ENCODE measurements at regions not wholly inside any gene's neighbourhood (a gene's known extent, or its start where the extent isn't known, plus 50 kb on each side); places are given as distances from the start of the nearest gene placed in this dataset.

DNA sequence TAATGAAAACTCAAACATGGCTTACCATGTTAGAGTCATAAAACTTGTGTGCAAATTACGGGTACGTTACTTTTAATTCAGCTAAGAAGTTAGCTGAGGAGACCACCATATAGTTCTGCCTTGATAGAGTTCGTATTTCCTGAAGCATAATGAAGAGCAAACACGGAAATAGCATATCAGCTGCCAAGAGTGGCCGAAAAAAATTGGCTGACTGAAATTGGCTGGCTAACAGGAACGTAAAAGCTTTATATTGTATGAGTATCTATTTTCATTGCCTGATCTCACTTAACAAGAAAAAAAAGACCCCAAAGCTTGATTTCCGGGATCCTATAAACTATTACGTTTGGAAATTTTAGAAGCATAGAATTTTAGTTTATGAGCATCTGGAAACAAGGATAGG, 1222.9 kb downstream of the ZPLD1 start:
- Histone ChIP-seq H3K9ac (ENCODE audit: insufficient read length, low read depth) (no peak overlapping the region), H3K27me3 (ENCODE audit: insufficient read depth, insufficient read length) (no peaks in the 10 kb centered on the region), H3K4me3 (ENCODE audit: insufficient read length, low read depth) (no peak overlapping the region), H3K4me1 (ENCODE audit: insufficient read depth, insufficient read length) (no peaks in the 10 kb centered on the region), H3K9me3 (ENCODE audit: insufficient read depth, low read length) (no peaks in the 10 kb centered on the region), H3K36me3 (ENCODE audit: insufficient read depth, insufficient read length, low read length) (no peaks in the 10 kb centered on the region)
- no peak for DNase-seq (ENCODE audit: low read depth, low spot score)
- TF ChIP-seq SUZ12 (IDR thresholded peaks at IDR 0.05; ENCODE audit: extremely low read depth, insufficient read depth, insufficient read length) (no peak), ZNF274 (IDR thresholded peaks at IDR 0.05; ENCODE audit: low read depth, low read length) (no peak), YY1 (IDR thresholded peaks at IDR 0.05; ENCODE audit: insufficient read depth, insufficient read length) (no peak)

DNA sequence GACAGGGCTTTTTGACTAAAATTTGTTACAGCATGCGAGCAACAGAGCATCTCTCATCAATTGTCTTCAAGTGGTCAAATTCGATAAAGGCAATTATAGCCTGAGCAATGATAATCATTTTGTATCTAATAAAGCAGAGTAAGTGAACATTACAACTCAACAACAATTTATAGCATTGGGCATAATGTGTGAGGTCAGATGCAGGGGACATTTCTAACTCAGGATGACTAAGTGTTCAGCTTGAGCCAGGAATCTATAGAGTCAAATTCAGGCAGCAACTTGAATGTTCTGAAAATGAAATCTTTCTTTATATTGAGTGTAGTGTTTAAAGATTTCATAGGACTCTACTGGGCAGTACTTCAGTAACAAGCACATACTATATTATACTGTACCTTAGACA, 1226.0 kb downstream of the ZPLD1 start:
- no peak for DNase-seq (ENCODE audit: low read depth, low spot score)
- no peak overlapping the region for H3K4me3 ChIP-seq (ENCODE audit: insufficient read length, low read depth)
- no peaks in the 10 kb centered on the region for H3K9me3 ChIP-seq (ENCODE audit: insufficient read depth, low read length)
- TF ChIP-seq SUZ12 (IDR thresholded peaks at IDR 0.05; ENCODE audit: extremely low read depth, insufficient read depth, insufficient read length) (no peak), ZNF274 (IDR thresholded peaks at IDR 0.05; ENCODE audit: low read depth, low read length) (no peak)
- H3K27me3 ChIP-seq (ENCODE audit: insufficient read depth, insufficient read length) = no peaks in the 10 kb centered on the region
- no peaks in the 10 kb centered on the region for H3K4me1 ChIP-seq (ENCODE audit: insufficient read depth, insufficient read length)
- H3K9ac ChIP-seq (ENCODE audit: insufficient read length, low read depth) = no peak overlapping the region
- no peaks in the 10 kb centered on the region for H3K36me3 ChIP-seq (ENCODE audit: insufficient read depth, insufficient read length, low read length)

DNA sequence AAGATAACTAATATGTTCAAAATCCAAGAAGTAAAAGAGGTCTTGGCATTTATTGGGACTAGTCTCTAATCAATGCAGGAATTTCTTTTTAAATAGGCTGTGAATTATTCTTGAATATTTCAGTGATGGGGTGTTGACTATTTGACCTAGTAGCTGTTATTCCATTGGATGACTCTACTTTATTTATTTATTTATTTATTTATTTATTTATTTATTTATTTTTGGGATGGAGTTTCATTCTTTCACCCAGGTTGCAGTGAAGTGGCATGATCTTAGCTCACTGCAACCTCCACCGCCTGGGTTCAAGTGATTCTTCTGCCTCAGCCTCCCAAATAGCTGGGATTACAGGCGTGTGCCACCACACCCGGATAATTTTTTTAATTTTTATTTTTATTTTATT, 1227.8 kb downstream of the ZPLD1 start:
- Histone ChIP-seq H3K4me3 (ENCODE audit: insufficient read length, low read depth) (no peak overlapping the region), H3K9ac (ENCODE audit: insufficient read length, low read depth) (no peak overlapping the region), H3K36me3 (ENCODE audit: insufficient read depth, insufficient read length, low read length) (no peaks in the 10 kb centered on the region), H3K27me3 (ENCODE audit: insufficient read depth, insufficient read length) (no peaks in the 10 kb centered on the region), H3K4me1 (ENCODE audit: insufficient read depth, insufficient read length) (no peaks in the 10 kb centered on the region), H3K9me3 (ENCODE audit: insufficient read depth, low read length) (no peaks in the 10 kb centered on the region)
- DNase-seq (ENCODE audit: low read depth, low spot score) = no peak
- TF ChIP-seq YY1 (IDR thresholded peaks at IDR 0.05; ENCODE audit: insufficient read depth, insufficient read length) = no peak
- TF ChIP-seq SUZ12 (IDR thresholded peaks at IDR 0.05; ENCODE audit: extremely low read depth, insufficient read depth, insufficient read length) = no peak
- TF ChIP-seq ZNF274 (IDR thresholded peaks at IDR 0.05; ENCODE audit: low read depth, low read length) = no peak

DNA sequence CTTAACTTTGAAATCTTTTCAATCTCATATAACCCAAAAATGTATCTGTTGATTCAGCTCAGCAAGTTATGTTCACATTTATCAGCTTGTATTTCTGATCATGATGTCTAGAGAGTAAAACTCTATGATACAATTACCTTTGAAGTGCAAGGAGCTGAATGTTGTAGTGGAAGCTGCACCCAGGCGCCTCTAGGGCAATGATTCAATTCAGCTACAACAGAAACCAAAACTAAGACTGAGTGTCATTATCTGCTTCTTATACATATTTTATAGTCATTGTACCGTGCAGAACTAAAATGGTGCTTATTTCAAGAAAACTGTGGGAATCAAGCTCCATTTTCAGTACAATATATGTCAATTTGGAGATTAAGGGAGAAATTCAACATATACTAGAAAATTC, 1237.5 kb downstream of the ZPLD1 start:
- no peaks in the 10 kb centered on the region for H3K27me3 ChIP-seq (ENCODE audit: insufficient read depth, insufficient read length)
- H3K4me3 ChIP-seq (ENCODE audit: insufficient read length, low read depth) = no peak overlapping the region
- H3K9ac ChIP-seq (ENCODE audit: insufficient read length, low read depth) = no peak overlapping the region
- H3K9me3 ChIP-seq (ENCODE audit: insufficient read depth, low read length) = no peaks in the 10 kb centered on the region
- TF ChIP-seq SUZ12 (IDR thresholded peaks at IDR 0.05; ENCODE audit: extremely low read depth, insufficient read depth, insufficient read length) (no peak), ZNF274 (IDR thresholded peaks at IDR 0.05; ENCODE audit: low read depth, low read length) (no peak), YY1 (IDR thresholded peaks at IDR 0.05; ENCODE audit: insufficient read depth, insufficient read length) (no peak)
- DNase-seq (ENCODE audit: low read depth, low spot score) = no peak
- no peaks in the 10 kb centered on the region for H3K36me3 ChIP-seq (ENCODE audit: insufficient read depth, insufficient read length, low read length)
- H3K4me1 ChIP-seq (ENCODE audit: insufficient read depth, insufficient read length) = no peaks in the 10 kb centered on the region

DNA sequence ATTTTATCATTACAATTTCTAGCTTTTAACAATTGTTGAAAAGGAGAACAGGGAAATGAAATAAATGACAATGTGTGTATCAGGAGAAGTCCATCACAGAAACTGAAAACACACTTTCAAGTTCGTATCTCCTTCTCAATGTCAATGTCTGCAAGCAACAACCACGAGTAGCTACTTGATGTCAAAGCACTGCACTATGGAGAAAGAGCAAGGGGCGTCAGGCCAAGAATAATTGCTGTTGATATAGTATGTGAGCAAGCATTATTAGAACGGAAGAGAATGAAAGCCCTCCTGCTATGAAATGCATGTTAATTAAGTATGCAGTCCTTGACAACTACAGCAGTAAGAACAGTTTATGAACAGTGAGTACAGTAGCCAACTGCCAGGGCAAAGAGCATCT, 1250.1 kb downstream of the ZPLD1 start:
- Histone ChIP-seq H3K9me3 (ENCODE audit: insufficient read depth, low read length) (no peaks in the 10 kb centered on the region), H3K4me3 (ENCODE audit: insufficient read length, low read depth) (no peak overlapping the region), H3K27me3 (ENCODE audit: insufficient read depth, insufficient read length) (no peaks in the 10 kb centered on the region), H3K36me3 (ENCODE audit: insufficient read depth, insufficient read length, low read length) (no peaks in the 10 kb centered on the region), H3K4me1 (ENCODE audit: insufficient read depth, insufficient read length) (peaks cover under 1% of the 10 kb centered on the region), H3K9ac (ENCODE audit: insufficient read length, low read depth) (no peak overlapping the region)
- DNase-seq (ENCODE audit: low read depth, low spot score) = no peak
- TF ChIP-seq SUZ12 (IDR thresholded peaks at IDR 0.05; ENCODE audit: extremely low read depth, insufficient read depth, insufficient read length) (no peak), YY1 (IDR thresholded peaks at IDR 0.05; ENCODE audit: insufficient read depth, insufficient read length) (no peak), ZNF274 (IDR thresholded peaks at IDR 0.05; ENCODE audit: low read depth, low read length) (no peak)

DNA sequence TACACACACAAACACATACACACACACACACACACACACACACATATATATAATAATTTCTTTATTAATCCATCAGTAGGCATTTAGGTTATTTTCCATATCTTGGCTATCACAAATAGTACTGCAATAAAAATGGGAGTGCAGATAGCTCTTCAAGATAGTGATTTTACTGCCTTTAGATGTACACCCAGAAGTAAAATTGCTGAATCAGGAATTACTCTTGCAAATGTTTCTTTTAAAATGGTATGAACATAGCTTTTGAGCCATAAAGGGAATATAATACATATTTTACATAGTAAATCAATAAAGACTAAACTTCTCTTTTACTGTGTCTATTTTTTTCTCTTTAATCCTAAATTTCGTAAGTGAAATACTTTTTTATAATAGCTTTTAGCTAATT, 1251.1 kb downstream of the ZPLD1 start:
- Histone ChIP-seq H3K36me3 (ENCODE audit: insufficient read depth, insufficient read length, low read length) (no peaks in the 10 kb centered on the region), H3K9ac (ENCODE audit: insufficient read length, low read depth) (no peak overlapping the region), H3K27me3 (ENCODE audit: insufficient read depth, insufficient read length) (no peaks in the 10 kb centered on the region), H3K4me3 (ENCODE audit: insufficient read length, low read depth) (no peak overlapping the region), H3K9me3 (ENCODE audit: insufficient read depth, low read length) (no peaks in the 10 kb centered on the region), H3K4me1 (ENCODE audit: insufficient read depth, insufficient read length) (peaks cover 3% of the 10 kb centered on the region)
- TF ChIP-seq ZNF274 (IDR thresholded peaks at IDR 0.05; ENCODE audit: low read depth, low read length) = no peak
- no peak for DNase-seq (ENCODE audit: low read depth, low spot score)

DNA sequence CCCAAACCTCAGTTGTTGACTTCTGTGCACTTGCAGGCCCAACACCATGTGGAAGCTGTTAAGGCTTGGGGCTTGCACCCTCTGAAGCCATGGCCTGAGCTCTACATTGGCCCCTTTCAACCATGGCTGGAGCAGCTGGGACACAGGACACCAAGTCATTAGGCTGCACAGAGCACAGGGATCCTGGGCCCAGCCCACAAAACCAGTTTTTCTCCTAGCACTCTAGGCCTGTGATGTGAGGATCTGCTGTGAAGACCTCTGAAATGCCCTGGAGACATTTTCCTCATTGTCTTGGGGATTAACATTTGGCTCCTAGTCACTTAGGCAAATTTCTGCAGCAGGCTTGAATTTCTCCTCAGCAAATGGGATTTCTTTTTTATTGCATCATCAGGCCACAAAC, 1255.7 kb downstream of the ZPLD1 start:
- Histone ChIP-seq H3K27me3 (ENCODE audit: insufficient read depth, insufficient read length) (no peaks in the 10 kb centered on the region), H3K4me1 (ENCODE audit: insufficient read depth, insufficient read length) (peaks cover 3% of the 10 kb centered on the region), H3K36me3 (ENCODE audit: insufficient read depth, insufficient read length, low read length) (no peaks in the 10 kb centered on the region), H3K9ac (ENCODE audit: insufficient read length, low read depth) (no peak overlapping the region), H3K9me3 (ENCODE audit: insufficient read depth, low read length) (peaks cover 15% of the 10 kb centered on the region), H3K4me3 (ENCODE audit: insufficient read length, low read depth) (no peak overlapping the region)
- no peak for TF ChIP-seq SUZ12 (IDR thresholded peaks at IDR 0.05; ENCODE audit: extremely low read depth, insufficient read depth, insufficient read length)
- TF ChIP-seq YY1 (IDR thresholded peaks at IDR 0.05; ENCODE audit: insufficient read depth, insufficient read length) = no peak
- peak; percentile 18 for DNase-seq (ENCODE audit: low read depth, low spot score)

DNA sequence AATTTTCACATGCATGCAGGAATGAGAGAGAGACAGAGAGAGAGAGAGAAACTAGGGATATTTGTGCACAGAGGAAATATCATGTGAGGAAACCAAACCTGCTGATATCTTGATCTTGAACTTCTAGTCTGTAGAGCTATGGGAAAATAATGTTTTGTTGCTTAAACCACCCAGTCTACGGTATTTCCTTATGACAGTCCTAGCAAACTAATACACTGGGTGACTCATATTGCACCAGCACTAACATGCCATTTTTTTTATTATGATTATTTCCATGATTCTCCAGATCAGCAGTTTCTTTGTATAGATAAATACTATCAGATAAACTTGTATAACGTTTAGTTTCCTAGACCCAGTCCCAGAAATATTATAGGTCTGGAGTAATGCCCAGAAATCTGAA, 1259.0 kb downstream of the ZPLD1 start:
- Histone ChIP-seq H3K9ac (ENCODE audit: insufficient read length, low read depth) (no peak overlapping the region), H3K27me3 (ENCODE audit: insufficient read depth, insufficient read length) (no peaks in the 10 kb centered on the region), H3K4me3 (ENCODE audit: insufficient read length, low read depth) (no peak overlapping the region), H3K9me3 (ENCODE audit: insufficient read depth, low read length) (peaks cover 15% of the 10 kb centered on the region), H3K4me1 (ENCODE audit: insufficient read depth, insufficient read length) (peaks cover 3% of the 10 kb centered on the region), H3K36me3 (ENCODE audit: insufficient read depth, insufficient read length, low read length) (no peaks in the 10 kb centered on the region)
- TF ChIP-seq SUZ12 (IDR thresholded peaks at IDR 0.05; ENCODE audit: extremely low read depth, insufficient read depth, insufficient read length) = no peak
- no peak for TF ChIP-seq YY1 (IDR thresholded peaks at IDR 0.05; ENCODE audit: insufficient read depth, insufficient read length)
- no peak for TF ChIP-seq ZNF274 (IDR thresholded peaks at IDR 0.05; ENCODE audit: low read depth, low read length)
- DNase-seq (ENCODE audit: low read depth, low spot score) = no peak
